Sigmoid colon (tissue), 4 donors: ENCODE measurements at regions not wholly inside any gene's neighbourhood (a gene's known extent, or its start where the extent isn't known, plus 50 kb on each side); places are given as distances from the start of the nearest gene placed in this dataset.

Experiments
- CTCF ChIP-seq, 4 experiments: fragments of 450-650 bp in 3 of 4; fragments of 200-600 bp in 1 of 4; IDR thresholded peaks; one replicate each; pipeline ENCODE4 v1.5.1; 2016 to 2019; ENCODE audit warnings: antibody characterized with exemption in 4 of 4, mild to moderate bottlenecking in 3 of 4, moderate library complexity in 2 of 4
- EP300 ChIP-seq, 4 donors: sonication (generic); formaldehyde crosslinking; IDR thresholded peaks; one replicate each; pipeline ENCODE4 v1.6.1; 2017; ENCODE audit warnings: antibody characterized with exemption in 4 of 4
- POLR2A ChIP-seq, 2 donors: fragments of 450-650 bp; IDR thresholded peaks; one replicate each; pipeline ENCODE4 v1.6.1; 2016; ENCODE audit warnings: antibody characterized with exemption in 2 of 2, mild to moderate bottlenecking in 2 of 2, moderate library complexity in 2 of 2
- POLR2AphosphoS5 ChIP-seq, 4 donors: sonication (generic); formaldehyde crosslinking; IDR thresholded peaks; one replicate each; pipeline ENCODE4 v1.6.1; 2017; ENCODE audit warnings: antibody characterized with exemption in 4 of 4

- TF ChIP-seq CTCF (IDR thresholded peaks at IDR 0.05), result no peak
- TF ChIP-seq POLR2A (IDR thresholded peaks at IDR 0.05), result no peak
- no peak for TF ChIP-seq POLR2AphosphoS5 (IDR thresholded peaks at IDR 0.05)
- TF ChIP-seq EP300 (IDR thresholded peaks at IDR 0.05), result no peak
Observed at GRCh38 chr1:232384171-232384883, 245.6 kb downstream of the SIPA1L2 start.
